ENCODE measurements at regions not wholly inside any gene's neighbourhood (a gene's known extent, or its start where the extent isn't known, plus 50 kb on each side); places are given as distances from the start of the nearest gene placed in this dataset.

- DNase-seq (ENCODE audit: low read depth), result no peak
Observed at GRCh38 chr16:5595849-5596248, 498.3 kb upstream of the EEF2KMT start.

- no peak for DNase-seq (ENCODE audit: low read depth)
Observed at GRCh38 chr16:5590416-5590815, 492.8 kb upstream of the EEF2KMT start.

- DNase-seq (ENCODE audit: low read depth), result no peak
Observed at GRCh38 chr16:5589812-5590373, 492.3 kb upstream of the EEF2KMT start.

GRCh38 chr16:5584109-5584508 is 486.5 kb upstream of the EEF2KMT start:
- no peak for DNase-seq (ENCODE audit: low read depth)

- no peak for DNase-seq (ENCODE audit: low read depth)
Observed at GRCh38 chr16:5582529-5582928, 484.9 kb upstream of the EEF2KMT start.

- DNase-seq (ENCODE audit: low read depth), result no peak
Observed at GRCh38 chr16:5581908-5582307, 484.3 kb upstream of the EEF2KMT start.

- no peak for DNase-seq (ENCODE audit: low read depth)
Observed at GRCh38 chr16:5581428-5581827, 483.8 kb upstream of the EEF2KMT start.

GRCh38 chr16:5580772-5581171 is 483.2 kb upstream of the EEF2KMT start:
- no peak for DNase-seq (ENCODE audit: low read depth)

- no peak for DNase-seq (ENCODE audit: low read depth)
Observed at GRCh38 chr16:5580296-5580695, 482.7 kb upstream of the EEF2KMT start.

GRCh38 chr16:5578980-5579379 is 481.4 kb upstream of the EEF2KMT start:
- no peak for DNase-seq (ENCODE audit: low read depth)

- no peak for DNase-seq (ENCODE audit: low read depth)
Observed at GRCh38 chr16:5577463-5577862, 479.9 kb upstream of the EEF2KMT start.

GRCh38 chr16:5575646-5576245 is 478.2 kb upstream of the EEF2KMT start:
- DNase-seq (ENCODE audit: low read depth), result no peak

GRCh38 chr16:5575121-5575520 is 477.5 kb upstream of the EEF2KMT start:
- no peak for DNase-seq (ENCODE audit: low read depth)

GRCh38 chr16:5572056-5572455 is 474.5 kb upstream of the EEF2KMT start:
- DNase-seq (ENCODE audit: low read depth), result no peak

- no peak for DNase-seq (ENCODE audit: low read depth)
Observed at GRCh38 chr16:5571446-5571845, 473.9 kb upstream of the EEF2KMT start.

GRCh38 chr16:5561800-5562199 is 464.2 kb upstream of the EEF2KMT start:
- no peak for DNase-seq (ENCODE audit: low read depth)

- DNase-seq (ENCODE audit: low read depth), result no peak
Observed at GRCh38 chr16:5560084-5560483, 462.5 kb upstream of the EEF2KMT start.

GRCh38 chr16:5557966-5558365 is 460.4 kb upstream of the EEF2KMT start:
- no peak for DNase-seq (ENCODE audit: low read depth)

GRCh38 chr16:5557448-5557847 is 459.9 kb upstream of the EEF2KMT start:
- DNase-seq (ENCODE audit: low read depth), result no peak

GRCh38 chr16:5556158-5556810 is 458.7 kb upstream of the EEF2KMT start:
- DNase-seq (ENCODE audit: low read depth), result no peak

- DNase-seq (ENCODE audit: low read depth), result no peak
Observed at GRCh38 chr16:5551909-5552308, 454.3 kb upstream of the EEF2KMT start.

- DNase-seq (ENCODE audit: low read depth), result no peak
Observed at GRCh38 chr16:5549802-5550201, 452.2 kb upstream of the EEF2KMT start.

- DNase-seq (ENCODE audit: low read depth), result no peak
Observed at GRCh38 chr16:5541356-5541755, 443.8 kb upstream of the EEF2KMT start.

- DNase-seq (ENCODE audit: low read depth), result no peak
Observed at GRCh38 chr16:5537347-5537746, 439.8 kb upstream of the EEF2KMT start.
